Epithelial cell of proximal tubule (primary cell): ENCODE measurements at regions not wholly inside any gene's neighbourhood (a gene's known extent, or its start where the extent isn't known, plus 50 kb on each side); places are given as distances from the start of the nearest gene placed in this dataset.
"Not testable (repeated sequence)": the region's sequence is repeated elsewhere in the genome, so short reads cannot be mapped to it uniquely, and the experiment has no call there.

Experiments
- DNase-seq: peaks from one replicate; pipeline ENCODE4 v3.0.0-alpha.2; 2011; ENCODE audit warnings: low read depth
- H3K4me3 ChIP-seq: 2 replicates; pipeline ENCODE4 v1.5.1; 2011; ENCODE audit warnings: low read depth, mild to moderate bottlenecking, low read length
- TF ChIP-seq, protein P1 (sequence below): conservative IDR thresholded peaks from 2 replicates; pipeline ENCODE4 v1.5.1; 2012; ENCODE audit warnings: low read depth, mild to moderate bottlenecking, low read length

DNA sequence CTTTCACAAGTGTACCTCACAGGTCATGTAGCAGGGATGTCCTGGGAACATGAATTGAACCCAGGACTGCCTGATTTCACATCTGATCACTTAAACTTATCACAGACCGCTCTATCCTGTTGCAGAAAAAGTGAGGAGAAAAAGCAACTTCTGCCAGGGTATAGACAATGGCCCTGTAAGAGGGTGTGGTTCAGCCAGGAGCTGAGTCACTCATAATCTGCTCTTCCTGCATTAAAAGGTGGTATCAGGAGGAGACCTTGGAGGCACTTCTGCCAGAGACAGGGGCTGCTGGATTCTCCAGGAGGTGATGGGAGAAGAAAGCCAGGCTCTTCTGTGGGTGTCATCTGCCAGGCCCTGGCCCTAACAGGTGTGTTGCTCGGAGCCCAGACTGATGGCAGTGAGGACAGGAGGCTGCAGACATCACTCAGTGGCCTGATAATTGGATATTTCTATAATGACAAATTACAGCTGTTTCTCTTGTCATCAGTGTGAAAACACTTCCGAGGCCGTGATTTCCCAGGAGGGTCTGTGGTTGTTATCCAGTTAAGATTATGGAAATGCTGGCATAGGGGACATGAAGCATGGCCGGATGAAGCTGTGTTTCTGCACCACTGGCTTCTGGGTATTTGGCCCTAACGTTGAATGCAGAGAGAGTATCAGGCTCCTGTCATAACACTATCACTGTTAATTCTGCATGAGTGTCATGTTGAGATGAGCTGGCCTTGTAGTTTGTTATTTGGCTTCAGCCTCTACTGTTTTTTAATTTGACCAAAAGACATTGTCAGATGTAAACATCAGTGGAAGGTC is 125.1 kb upstream of the ZBED5 start:
- TF ChIP-seq, protein P1, sequence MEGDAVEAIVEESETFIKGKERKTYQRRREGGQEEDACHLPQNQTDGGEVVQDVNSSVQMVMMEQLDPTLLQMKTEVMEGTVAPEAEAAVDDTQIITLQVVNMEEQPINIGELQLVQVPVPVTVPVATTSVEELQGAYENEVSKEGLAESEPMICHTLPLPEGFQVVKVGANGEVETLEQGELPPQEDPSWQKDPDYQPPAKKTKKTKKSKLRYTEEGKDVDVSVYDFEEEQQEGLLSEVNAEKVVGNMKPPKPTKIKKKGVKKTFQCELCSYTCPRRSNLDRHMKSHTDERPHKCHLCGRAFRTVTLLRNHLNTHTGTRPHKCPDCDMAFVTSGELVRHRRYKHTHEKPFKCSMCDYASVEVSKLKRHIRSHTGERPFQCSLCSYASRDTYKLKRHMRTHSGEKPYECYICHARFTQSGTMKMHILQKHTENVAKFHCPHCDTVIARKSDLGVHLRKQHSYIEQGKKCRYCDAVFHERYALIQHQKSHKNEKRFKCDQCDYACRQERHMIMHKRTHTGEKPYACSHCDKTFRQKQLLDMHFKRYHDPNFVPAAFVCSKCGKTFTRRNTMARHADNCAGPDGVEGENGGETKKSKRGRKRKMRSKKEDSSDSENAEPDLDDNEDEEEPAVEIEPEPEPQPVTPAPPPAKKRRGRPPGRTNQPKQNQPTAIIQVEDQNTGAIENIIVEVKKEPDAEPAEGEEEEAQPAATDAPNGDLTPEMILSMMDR: no peak
- H3K4me3 ChIP-seq: no peak overlapping the region
- DNase-seq: no peak

DNA sequence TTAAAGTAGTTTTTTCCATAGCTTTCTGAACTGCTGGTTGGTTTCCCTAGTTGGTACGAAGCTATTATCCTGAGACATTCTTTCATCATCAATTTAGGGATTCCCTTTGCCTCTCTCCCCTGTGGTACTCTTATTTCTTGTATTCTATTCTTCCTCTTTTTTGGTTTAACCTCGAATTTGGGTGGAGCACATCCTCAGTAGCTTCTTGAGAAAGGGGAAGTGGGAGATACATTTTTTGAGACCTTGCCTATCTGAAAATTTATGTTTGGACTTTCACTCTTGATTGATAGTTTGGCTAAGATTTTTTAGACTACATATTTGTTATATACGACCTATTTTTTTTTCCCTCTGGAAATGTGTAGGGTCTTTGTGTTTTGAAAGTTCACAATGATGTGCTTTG is 121.7 kb upstream of the ZBED5 start:
- no peak overlapping the region for H3K4me3 ChIP-seq
- DNase-seq: no peak
- TF ChIP-seq, protein P1: no peak

DNA sequence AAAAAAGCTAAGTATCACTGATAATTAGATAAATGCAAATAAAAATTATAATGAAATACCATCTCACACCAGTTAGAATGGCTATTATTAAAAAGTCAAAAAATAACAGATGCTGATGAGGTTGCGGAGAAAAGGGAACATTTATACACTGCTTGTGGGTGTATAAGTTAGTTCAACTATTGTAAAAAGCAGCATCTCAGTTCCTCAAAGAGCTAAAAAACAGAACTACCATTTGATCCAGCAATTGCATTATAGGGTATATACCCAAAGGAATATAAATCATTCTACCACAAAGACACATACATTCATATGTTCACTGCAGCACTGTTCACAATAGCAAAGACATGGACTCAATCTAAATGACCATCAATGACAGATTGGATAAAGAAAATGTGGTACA is 120.3 kb upstream of the ZBED5 start:
- DNase-seq: no peak
- TF ChIP-seq, protein P1: no peak
- H3K4me3 ChIP-seq: no peak overlapping the region

DNA sequence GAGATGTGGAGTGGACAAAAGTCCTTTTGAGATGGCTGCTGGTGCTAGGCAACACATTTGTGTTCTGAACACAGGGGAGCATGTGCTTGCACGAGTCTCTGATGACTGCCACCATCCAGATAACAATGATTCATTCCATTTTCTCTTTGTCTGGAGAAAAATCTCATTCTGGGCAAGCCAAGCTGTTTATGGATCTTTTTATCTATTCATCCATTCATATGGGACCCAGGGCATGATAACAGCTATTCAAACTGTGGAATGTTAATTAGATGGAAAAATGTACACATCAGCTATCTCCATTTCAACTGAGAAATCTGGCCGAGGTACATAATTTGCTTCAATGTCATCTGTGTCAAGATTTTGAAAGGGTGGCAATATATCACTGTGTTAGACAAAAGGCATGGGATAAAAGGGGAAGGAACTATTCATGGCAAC is 117.5 kb upstream of the ZBED5 start:
- DNase-seq: no peak
- TF ChIP-seq, protein P1: no peak
- no peak overlapping the region for H3K4me3 ChIP-seq

DNA sequence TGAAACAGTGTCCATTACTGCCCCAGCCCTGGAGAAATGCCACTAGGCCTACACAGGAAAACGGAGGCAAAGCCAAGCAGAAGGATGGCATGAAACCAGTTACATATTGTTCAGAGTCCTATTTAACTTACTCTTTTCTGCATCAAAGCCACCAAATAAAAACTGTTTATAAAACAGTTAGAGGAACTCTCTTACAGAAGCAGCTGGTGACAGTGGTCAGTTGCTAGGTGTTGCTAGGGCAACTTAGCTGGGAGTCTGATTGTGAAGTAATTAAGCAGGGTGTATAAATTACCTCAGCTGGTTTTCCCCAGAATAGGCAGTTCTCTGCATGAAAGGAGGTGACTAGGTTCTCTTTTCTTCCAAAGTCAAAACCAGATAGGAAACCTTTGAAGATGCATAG is 115.6 kb upstream of the ZBED5 start:
- no peak for DNase-seq
- TF ChIP-seq, protein P1: no peak
- H3K4me3 ChIP-seq: no peak overlapping the region

DNA sequence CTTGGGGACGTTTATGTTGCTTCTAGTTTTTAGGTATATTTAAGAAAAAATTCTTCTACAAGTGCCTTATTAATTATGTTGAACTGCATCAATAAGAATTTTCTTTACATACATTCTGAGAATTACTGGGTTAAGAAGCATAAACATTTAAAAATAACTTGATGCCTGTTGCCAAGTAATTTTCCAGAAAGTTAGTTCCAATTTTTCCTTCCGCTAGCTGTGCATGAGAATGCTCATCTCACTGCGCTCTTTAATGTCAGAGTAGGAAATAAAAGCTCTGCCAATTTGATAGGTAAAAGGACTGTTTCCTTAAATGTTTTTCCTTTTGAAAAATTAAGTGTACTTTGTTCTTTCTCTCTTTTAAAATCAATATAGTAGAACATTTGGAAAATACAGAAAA is 113.1 kb upstream of the ZBED5 start:
- H3K4me3 ChIP-seq: no peak overlapping the region
- no peak for DNase-seq
- TF ChIP-seq, protein P1: no peak

DNA sequence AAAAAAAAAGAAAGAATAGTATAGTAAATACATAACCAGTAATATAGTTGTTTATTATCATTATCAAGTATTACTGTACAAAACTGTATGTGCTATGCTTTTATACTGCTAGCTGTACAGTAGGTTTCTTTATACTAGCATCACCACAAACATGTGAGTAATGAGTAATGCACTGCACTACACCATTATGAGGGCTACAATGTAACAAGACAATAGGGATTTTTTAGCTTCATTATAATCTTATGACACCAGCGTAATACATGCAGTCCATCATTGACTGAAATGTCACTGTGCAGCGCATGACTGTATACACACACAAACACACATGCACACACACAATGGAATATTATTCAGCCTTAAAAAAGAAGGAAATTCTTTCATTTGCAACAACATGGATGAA is 111.5 kb upstream of the ZBED5 start:
- TF ChIP-seq, protein P1: no peak
- DNase-seq: no peak
- no peak overlapping the region for H3K4me3 ChIP-seq

DNA sequence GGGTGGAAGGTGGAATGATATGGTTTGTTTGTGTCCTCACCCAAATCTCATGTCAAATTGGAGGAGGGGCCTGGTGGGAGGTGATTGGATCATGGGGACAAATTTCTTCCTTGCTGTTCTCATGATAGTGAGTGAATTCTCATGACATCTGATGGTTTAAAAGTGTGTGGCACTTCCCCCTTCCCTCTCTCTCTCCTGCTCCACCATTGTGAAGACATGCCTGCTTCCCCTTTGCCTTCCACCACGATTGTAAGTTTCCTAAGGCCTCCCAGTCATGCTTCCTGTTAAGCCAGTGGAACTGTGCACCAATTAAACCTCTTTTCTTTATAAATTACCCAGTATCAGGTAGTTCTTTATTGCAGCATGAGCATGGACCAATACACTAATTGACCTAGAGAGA is 99.0 kb upstream of the ZBED5 start:
- DNase-seq, H3K4me3 ChIP-seq: not testable (repeated sequence)
